K562 (cell line): ENCODE measurements at regions not wholly inside any gene's neighbourhood (a gene's known extent, or its start where the extent isn't known, plus 50 kb on each side); places are given as distances from the start of the nearest gene placed in this dataset.

Experiments used
- BRCA1 ChIP-seq, 2 experiments: fragments of 450-650 bp in 1 of 2; sonication (generic) in 1 of 2; formaldehyde crosslinking in 1 of 2; IDR thresholded peaks; 2 replicates each; pipeline versions ENCODE4 v1.5.0 to v1.6.1; 2017 to 2020; ENCODE audit warnings: mild to moderate bottlenecking in 1 of 2, missing genetic modification reagents in 1 of 2
- GATAD2B ChIP-seq: fragments of 450-650 bp; IDR thresholded peaks from 2 replicates; pipeline ENCODE4 v1.6.1; 2017; ENCODE audit warnings: mild to moderate bottlenecking, borderline replicate concordance
- POLR2A ChIP-seq: fragments of 450-650 bp; conservative IDR thresholded peaks from 2 replicates; pipeline ENCODE4 v1.6.1; 2016
- SMC3 ChIP-seq: conservative IDR thresholded peaks from 2 replicates; pipeline ENCODE4 v1.6.1; 2011; ENCODE audit warnings: low read depth, low read length, improper control_type of control experiment; ENCODE audit not compliant: insufficient read depth
- ZBTB49 ChIP-seq: sonication (generic); formaldehyde crosslinking; IDR thresholded peaks from 2 replicates; pipeline ENCODE4 v1.8.0; 2022; ENCODE audit warnings: missing genetic modification reagents, mild to moderate bottlenecking, borderline replicate concordance
- ZNF253 ChIP-seq: fragments of 250-450 bp; sonication (Bioruptor Pico); conservative IDR thresholded peaks from 2 replicates; pipeline ENCODE4 v1.6.1; 2021; ENCODE audit warnings: mild to moderate bottlenecking

- TF ChIP-seq GATAD2B (no peak), POLR2A (no peak), BRCA1 (IDR thresholded peaks at IDR 0.05) (no peak), BRCA1 (CRISPR knock-in tag; IDR thresholded peaks at IDR 0.05) (no peak), ZNF253 (CRISPR knock-in tag) (no peak), SMC3 (no peak), ZBTB49 (no peak)
Measured at GRCh38 chr3:195005251-195005620, 265.7 kb downstream of the XXYLT1 start.
